Keratinocyte (primary cell): ENCODE measurements at regions not wholly inside any gene's neighbourhood (a gene's known extent, or its start where the extent isn't known, plus 50 kb on each side); places are given as distances from the start of the nearest gene placed in this dataset.
"Not testable (repeated sequence)": the region's sequence is repeated elsewhere in the genome, so short reads cannot be mapped to it uniquely, and the experiment has no call there.

Experiments used
- CTCF ChIP-seq, 3 experiments: IDR thresholded peaks in 1 of 3; conservative IDR thresholded peaks in 1 of 3; optimal IDR thresholded peaks in 1 of 3; 2 replicates in 2 of 3; 3 replicates in 1 of 3; pipeline versions ENCODE3 to v1.5.1; 2011; ENCODE audit warnings: low read length in 3 of 3, mild to moderate bottlenecking in 3 of 3, moderate library complexity in 2 of 3, control low read depth in 1 of 3, inconsistent platforms in 1 of 3; ENCODE audit not compliant: insufficient read depth in 2 of 3; ENCODE audit errors: extremely low read depth in 1 of 3
- EZH2 ChIP-seq: IDR thresholded peaks from one replicate; pipeline ENCODE4 v1.6.1; 2012; ENCODE audit warnings: inconsistent platforms, mild to moderate bottlenecking, low read length, moderate library complexity

DNA sequence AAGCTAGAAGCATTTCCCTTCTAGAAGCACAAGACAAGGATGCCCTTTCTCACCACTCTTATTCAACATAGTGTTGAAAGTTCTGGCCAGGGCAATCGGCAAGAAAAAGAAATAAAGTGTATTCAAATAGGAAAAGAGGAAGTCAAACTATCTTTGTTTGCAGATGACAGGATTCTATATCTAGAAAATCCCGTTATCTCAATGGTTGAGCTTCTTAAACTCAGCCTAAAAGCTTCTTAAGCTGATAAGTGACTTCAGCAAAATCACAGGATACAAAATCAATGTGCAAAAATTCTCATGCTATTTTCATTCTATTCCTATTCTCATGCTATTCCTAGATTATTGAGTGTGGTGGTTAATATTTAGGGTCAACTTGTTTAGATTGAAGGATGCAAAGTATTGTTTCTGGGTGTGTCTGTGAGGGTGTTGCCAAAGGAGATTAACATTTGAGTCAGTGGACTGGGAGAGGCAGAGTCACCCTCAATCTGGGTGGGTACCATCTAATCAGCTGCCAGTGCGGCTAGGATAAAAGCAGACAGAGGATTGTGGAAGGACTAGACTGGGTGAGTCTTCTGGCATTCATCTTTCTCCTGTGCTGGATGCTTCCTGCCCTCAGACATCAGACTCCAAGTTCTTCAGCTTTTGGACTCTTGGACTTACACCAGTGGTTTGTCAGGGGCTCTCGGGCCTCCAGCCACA, 111.9 kb downstream of the LSMEM1 start:
- not testable (repeated sequence) for TF ChIP-seq CTCF (optimal IDR thresholded peaks at IDR 0.05 in 1 of 3, IDR thresholded peaks at IDR 0.05 in 1 of 3, conservative IDR thresholded peaks at IDR 0.05 in 1 of 3; ENCODE audit: extremely low read depth in 1 of 3, insufficient read depth in 2 of 3, low read length in 3 of 3); EZH2
